ENCODE measurements at regions not wholly inside any gene's neighbourhood (a gene's known extent, or its start where the extent isn't known, plus 50 kb on each side); places are given as distances from the start of the nearest gene placed in this dataset.

DNA sequence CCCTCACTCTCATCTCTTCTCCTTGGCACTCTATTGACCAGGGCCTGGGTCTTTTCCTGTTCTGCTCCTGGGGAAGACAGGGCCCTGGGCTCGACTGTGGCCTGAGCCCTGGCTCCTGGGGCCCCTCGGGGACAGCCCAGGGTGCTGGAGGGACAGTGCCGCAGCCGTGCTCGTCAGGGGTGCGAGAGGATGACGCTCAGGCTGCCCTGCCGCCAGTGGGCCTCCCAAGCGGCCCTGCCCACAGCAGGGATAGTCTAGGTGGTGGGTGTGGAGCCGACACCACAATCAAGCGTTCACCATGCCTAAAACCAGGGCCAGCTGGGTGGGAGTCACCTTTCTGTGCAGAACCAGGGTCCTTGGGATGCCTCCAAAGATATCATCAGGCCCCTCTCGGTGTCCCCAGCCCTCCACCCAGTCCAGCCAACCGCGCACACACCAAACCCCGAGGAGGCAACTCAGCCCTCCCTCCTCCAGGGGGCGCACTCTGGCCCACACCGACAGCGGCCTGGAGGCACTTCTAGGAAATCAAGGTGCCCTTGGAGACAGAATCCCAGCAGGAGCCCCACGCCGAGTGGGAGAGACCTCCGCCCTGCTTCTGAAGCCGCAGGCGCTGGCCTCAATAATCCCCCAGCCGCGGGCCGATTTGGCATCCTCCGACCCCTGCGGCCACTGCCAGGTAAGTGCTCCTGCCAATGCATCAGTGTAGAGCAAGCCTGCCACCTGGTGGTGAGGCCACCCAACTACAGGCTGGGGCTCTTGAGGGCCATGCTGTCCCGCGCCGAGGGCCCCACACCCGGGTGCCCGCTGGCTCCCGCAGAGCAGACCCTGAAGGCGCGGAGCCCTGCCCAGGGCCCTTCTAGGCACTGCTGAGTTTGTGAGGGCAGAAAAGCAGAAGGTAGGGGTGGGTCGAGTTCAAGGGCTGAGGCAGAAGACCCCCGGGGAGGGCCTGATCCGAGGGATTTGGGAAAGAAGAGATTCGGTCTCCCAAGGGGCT is 496.4 kb downstream of the BUD13 start:
- TF ChIP-seq, protein P1, sequence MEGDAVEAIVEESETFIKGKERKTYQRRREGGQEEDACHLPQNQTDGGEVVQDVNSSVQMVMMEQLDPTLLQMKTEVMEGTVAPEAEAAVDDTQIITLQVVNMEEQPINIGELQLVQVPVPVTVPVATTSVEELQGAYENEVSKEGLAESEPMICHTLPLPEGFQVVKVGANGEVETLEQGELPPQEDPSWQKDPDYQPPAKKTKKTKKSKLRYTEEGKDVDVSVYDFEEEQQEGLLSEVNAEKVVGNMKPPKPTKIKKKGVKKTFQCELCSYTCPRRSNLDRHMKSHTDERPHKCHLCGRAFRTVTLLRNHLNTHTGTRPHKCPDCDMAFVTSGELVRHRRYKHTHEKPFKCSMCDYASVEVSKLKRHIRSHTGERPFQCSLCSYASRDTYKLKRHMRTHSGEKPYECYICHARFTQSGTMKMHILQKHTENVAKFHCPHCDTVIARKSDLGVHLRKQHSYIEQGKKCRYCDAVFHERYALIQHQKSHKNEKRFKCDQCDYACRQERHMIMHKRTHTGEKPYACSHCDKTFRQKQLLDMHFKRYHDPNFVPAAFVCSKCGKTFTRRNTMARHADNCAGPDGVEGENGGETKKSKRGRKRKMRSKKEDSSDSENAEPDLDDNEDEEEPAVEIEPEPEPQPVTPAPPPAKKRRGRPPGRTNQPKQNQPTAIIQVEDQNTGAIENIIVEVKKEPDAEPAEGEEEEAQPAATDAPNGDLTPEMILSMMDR (IDR thresholded peaks at IDR 0.05): peak; percentile 68 to 95 (median 80)
- no peak for TF ChIP-seq POLR2A (IDR thresholded peaks at IDR 0.05)
